Breast epithelium (tissue), 3 donors: ENCODE measurements at regions not wholly inside any gene's neighbourhood (a gene's known extent, or its start where the extent isn't known, plus 50 kb on each side); places are given as distances from the start of the nearest gene placed in this dataset.

ENCODE experiments used
- POLR2A ChIP-seq: fragments of 450-650 bp; IDR thresholded peaks from one replicate; pipeline ENCODE4 v1.6.1; 2016; ENCODE audit warnings: antibody characterized with exemption, mild to moderate bottlenecking, moderate library complexity
- POLR2AphosphoS5 ChIP-seq, 3 donors: sonication (generic); formaldehyde crosslinking; IDR thresholded peaks; one replicate each; pipeline ENCODE4 v1.6.1; 2017; ENCODE audit warnings: antibody characterized with exemption in 3 of 3
- TF ChIP-seq, protein P1 (sequence below), 3 donors: fragments of 450-650 bp; IDR thresholded peaks; one replicate each; pipeline ENCODE4 v1.5.1; 2016 to 2017; ENCODE audit warnings: antibody characterized with exemption in 3 of 3, mild to moderate bottlenecking in 3 of 3, moderate library complexity in 3 of 3

GRCh38 chr5:91598216-91598615 lies 215.1 kb upstream of the ARRDC3 start:
- TF ChIP-seq, protein P1, sequence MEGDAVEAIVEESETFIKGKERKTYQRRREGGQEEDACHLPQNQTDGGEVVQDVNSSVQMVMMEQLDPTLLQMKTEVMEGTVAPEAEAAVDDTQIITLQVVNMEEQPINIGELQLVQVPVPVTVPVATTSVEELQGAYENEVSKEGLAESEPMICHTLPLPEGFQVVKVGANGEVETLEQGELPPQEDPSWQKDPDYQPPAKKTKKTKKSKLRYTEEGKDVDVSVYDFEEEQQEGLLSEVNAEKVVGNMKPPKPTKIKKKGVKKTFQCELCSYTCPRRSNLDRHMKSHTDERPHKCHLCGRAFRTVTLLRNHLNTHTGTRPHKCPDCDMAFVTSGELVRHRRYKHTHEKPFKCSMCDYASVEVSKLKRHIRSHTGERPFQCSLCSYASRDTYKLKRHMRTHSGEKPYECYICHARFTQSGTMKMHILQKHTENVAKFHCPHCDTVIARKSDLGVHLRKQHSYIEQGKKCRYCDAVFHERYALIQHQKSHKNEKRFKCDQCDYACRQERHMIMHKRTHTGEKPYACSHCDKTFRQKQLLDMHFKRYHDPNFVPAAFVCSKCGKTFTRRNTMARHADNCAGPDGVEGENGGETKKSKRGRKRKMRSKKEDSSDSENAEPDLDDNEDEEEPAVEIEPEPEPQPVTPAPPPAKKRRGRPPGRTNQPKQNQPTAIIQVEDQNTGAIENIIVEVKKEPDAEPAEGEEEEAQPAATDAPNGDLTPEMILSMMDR (IDR thresholded peaks at IDR 0.05): no peak
- no peak for TF ChIP-seq POLR2A
- TF ChIP-seq POLR2AphosphoS5 (IDR thresholded peaks at IDR 0.05): no peak
